HG03575 (cell line): ENCODE measurements at regions not wholly inside any gene's neighbourhood (a gene's known extent, or its start where the extent isn't known, plus 50 kb on each side); places are given as distances from the start of the nearest gene placed in this dataset.

ENCODE experiments used
- ATAC-seq: cut with Tn5 transposase; IDR thresholded peaks from one replicate; pipeline ENCODE4 v1.9.1; 2021; ENCODE audit not compliant: unreplicated experiment, insufficient number of reproducible peaks, low FRiP score; ENCODE audit errors: extremely low read depth

GRCh38 chr2:181818840-181819239 lies 72.7 kb upstream of the ITPRID2 start:
- ATAC-seq, result no peak

- ATAC-seq, result no peak
Measured at GRCh38 chr2:181821049-181821448, 70.5 kb upstream of the ITPRID2 start.

DNA sequence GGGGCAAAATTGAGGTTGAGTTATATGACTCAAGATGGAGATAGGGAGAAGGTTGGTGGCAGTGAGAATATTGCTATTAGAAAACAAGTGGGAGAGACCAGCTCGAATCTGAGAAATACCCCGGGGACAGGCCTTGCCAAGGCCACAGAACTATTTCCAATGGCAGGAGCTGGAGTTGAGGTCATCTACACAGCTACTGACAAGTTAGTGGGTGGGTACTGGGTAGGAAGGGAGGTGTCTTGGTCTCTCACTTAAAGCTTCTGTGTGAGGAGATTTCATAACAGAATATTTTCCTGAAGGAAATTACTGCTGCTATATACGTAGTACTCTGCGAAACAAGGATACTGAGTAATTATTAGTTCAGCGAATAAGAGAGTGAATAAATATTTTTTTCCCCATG lies 69.4 kb upstream of the ITPRID2 start:
- ATAC-seq, result no peak

DNA sequence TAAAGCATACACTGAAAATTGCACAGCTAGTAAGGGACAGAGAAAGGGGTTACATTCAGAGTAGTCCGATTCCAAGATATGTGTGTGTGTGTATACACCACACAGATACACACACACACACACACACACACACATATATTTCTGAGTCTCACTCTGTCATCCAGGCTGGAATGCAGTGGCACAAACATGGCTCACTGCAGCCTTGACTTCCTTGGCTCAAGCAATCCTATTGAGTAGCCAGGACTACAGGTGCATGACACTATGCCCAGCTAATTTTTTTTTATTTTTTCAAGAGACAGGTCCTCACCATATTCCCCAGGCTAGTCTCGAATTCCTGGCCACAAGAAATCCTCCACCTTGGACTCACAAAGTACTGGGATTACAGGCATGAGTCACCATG lies 68.1 kb upstream of the ITPRID2 start:
- ATAC-seq, result no peak

GRCh38 chr2:181828122-181828705 lies 63.3 kb upstream of the ITPRID2 start:
- ATAC-seq, result no peak

- ATAC-seq, result no peak
Measured at GRCh38 chr2:181829230-181829629, 62.3 kb upstream of the ITPRID2 start.

DNA sequence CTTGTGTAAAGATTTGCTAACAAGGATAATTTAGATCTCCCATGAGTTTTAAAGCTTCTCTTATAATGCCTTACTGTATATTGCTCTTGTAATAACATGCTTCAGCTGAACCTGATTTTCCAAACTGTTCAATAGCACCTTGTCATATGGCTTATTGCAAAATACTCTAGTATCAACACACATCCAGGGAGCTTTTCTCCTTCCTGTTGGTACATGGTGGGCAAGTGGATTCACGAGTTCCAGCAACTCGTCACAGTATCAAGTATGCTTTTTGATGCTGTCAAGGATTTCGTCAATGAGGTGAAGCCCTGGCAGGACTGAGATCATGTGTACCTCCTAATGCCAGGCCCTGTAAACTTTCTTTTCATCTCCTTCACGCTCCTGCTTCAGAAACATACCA lies 59.5 kb upstream of the ITPRID2 start:
- ATAC-seq, result no peak

DNA sequence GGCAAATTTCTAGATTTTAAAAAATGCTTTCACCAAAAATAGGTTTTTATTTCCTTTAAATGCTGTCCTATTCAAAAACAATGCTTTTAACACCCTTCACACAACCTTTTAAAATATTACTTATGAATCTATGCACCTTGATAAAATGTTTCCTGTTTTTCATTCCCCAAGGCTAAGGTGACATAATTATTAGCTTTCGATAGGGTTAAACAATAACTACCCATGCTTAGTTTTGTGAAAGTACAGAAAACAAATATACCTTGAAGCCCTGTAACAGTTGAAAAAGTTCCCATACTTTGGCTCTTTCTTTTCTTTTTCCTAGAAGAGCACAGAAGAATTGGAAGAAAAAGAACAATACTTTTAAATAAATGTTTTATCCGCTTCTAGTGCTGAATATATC lies 54.9 kb upstream of the ITPRID2 start:
- no peak for ATAC-seq

GRCh38 chr2:181837563-181837962 lies 54.0 kb upstream of the ITPRID2 start:
- ATAC-seq, result no peak

DNA sequence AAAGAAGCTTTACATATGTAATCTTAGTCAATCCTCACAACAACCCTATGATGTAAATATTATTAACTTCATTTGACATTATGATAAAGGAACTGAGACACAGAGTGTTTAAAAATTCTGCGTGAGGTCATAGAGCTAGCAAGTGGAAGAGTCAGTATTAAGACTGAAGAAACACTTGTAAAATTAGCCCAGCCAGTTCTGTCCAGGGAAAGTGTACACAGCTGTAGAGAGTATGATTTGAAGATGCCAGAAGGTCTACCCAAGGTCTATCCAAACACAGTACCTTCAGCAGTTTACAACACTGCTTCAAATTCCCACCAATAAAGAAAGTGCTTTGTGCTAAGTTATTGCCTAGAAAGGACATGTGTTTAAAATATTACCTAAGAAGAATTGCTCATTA lies 51.7 kb upstream of the ITPRID2 start:
- no peak for ATAC-seq

- ATAC-seq, result no peak
Measured at GRCh38 chr2:181841079-181841478, 50.5 kb upstream of the ITPRID2 start.
